GM19023 (cell line): ENCODE measurements at regions not wholly inside any gene's neighbourhood (a gene's known extent, or its start where the extent isn't known, plus 50 kb on each side); places are given as distances from the start of the nearest gene placed in this dataset.
"Not testable (repeated sequence)": the region's sequence is repeated elsewhere in the genome, so short reads cannot be mapped to it uniquely, and the experiment has no call there.

Source experiments
- ATAC-seq: cut with Tn5 transposase; IDR thresholded peaks from one replicate; pipeline ENCODE4 v1.9.1; 2021; ENCODE audit warnings: mild to moderate bottlenecking, moderate library complexity; ENCODE audit not compliant: unreplicated experiment

GRCh38 chr1:58836408-58836807 lies 52.6 kb upstream of the JUN start:
- ATAC-seq, result no peak

- no peak for ATAC-seq
Measured at GRCh38 chr1:58837886-58838285, 54.0 kb upstream of the JUN start.

- no peak for ATAC-seq
Measured at GRCh38 chr1:58839147-58839795, 55.4 kb upstream of the JUN start.

- no peak for ATAC-seq
Measured at GRCh38 chr1:58839846-58840835, 56.3 kb upstream of the JUN start.

- ATAC-seq, result no peak
Measured at GRCh38 chr1:58841455-58841854, 57.6 kb upstream of the JUN start.

- ATAC-seq, result no peak
Measured at GRCh38 chr1:58842941-58843340, 59.1 kb upstream of the JUN start.

- ATAC-seq, result no peak
Measured at GRCh38 chr1:58844176-58844575, 60.3 kb upstream of the JUN start.

GRCh38 chr1:58845942-58846341 lies 62.1 kb upstream of the JUN start:
- ATAC-seq, result no peak

GRCh38 chr1:58848818-58849411 lies 65.1 kb upstream of the JUN start:
- no peak for ATAC-seq

GRCh38 chr1:58849551-58849950 lies 65.7 kb upstream of the JUN start:
- no peak for ATAC-seq

GRCh38 chr1:58850636-58851035 lies 66.8 kb upstream of the JUN start:
- ATAC-seq, result no peak

- no peak for ATAC-seq
Measured at GRCh38 chr1:58852731-58853485, 69.1 kb upstream of the JUN start.

GRCh38 chr1:58854576-58854975 lies 70.7 kb upstream of the JUN start:
- no peak for ATAC-seq

- ATAC-seq, result no peak
Measured at GRCh38 chr1:58855274-58856165, 71.7 kb upstream of the JUN start.

GRCh38 chr1:58856281-58856680 lies 72.4 kb upstream of the JUN start:
- not testable (repeated sequence) for ATAC-seq

- peak; percentile 85 for ATAC-seq
Measured at GRCh38 chr1:58857680-58858673, 74.1 kb upstream of the JUN start.

- ATAC-seq, result no peak
Measured at GRCh38 chr1:58859769-58860485, 76.1 kb upstream of the JUN start.

- ATAC-seq, result no peak
Measured at GRCh38 chr1:58861076-58861475, 77.2 kb upstream of the JUN start.
